ENCODE measurements at regions not wholly inside any gene's neighbourhood (a gene's known extent, or its start where the extent isn't known, plus 50 kb on each side); places are given as distances from the start of the nearest gene placed in this dataset.

DNA sequence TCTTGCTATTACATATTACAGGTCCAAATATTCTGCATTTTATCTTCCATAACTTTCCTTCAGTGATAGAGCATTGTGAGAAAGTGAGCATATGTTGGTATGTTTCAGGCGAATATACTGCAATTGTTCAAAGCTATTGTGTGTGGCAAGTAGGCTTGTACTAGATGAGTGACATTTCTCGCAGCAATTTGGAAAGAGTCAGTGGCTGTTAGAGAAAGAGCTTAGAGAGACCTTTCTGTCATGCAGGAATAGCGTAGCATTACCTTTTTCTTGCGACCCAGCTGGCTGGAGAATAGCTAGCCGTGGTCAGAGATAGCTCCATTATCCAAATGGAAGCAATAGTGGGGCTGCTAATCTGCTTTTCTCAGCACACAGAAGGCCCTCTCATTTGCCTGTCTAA lies 678.5 kb upstream of the FOXG1 start:
- DNase-seq (ENCODE audit: low read depth): no peak
- no peak overlapping the region for H3K4me3 ChIP-seq (ENCODE audit: low read depth, low read length)
- FAIRE-seq: no peak
- TF ChIP-seq CTCF (IDR thresholded peaks at IDR 0.05; ENCODE audit: insufficient read depth, low read length, severe bottlenecking): no peak
- no peaks in the 10 kb centered on the region for H3K36me3 ChIP-seq (ENCODE audit: control insufficient read depth, insufficient read depth, low read length)
- H3K27me3 ChIP-seq (ENCODE audit: control insufficient read depth, insufficient read depth, low read length): no peaks in the 10 kb centered on the region

- FAIRE-seq: no peak
These were observed 669.0 kb upstream of the FOXG1 start for GRCh38 chr14:28097585-28097984.

DNA sequence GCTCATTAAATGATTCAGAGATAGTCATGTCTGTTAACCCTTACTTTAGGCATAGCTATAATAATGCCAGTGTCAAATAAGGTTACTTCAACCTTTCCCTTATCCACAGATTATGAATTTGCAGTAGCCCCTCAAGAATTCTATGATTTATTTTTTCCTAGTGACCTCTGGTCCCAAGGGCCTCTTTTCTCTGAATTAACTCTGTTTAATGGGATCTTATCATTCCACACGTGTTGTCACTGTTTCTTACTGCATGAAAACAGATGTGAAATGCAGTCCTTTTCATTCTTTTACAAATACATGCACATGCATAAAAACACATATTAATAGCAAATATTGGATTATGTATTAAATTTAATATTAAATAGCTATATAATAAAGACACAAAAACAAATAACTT lies 667.7 kb upstream of the FOXG1 start:
- no peak for FAIRE-seq
- Histone ChIP-seq H3K36me3 (ENCODE audit: control insufficient read depth, insufficient read depth, low read length) (no peaks in the 10 kb centered on the region), H3K4me3 (ENCODE audit: low read depth, low read length) (no peak overlapping the region), H3K27me3 (ENCODE audit: control insufficient read depth, insufficient read depth, low read length) (no peaks in the 10 kb centered on the region)
- no peak for TF ChIP-seq CTCF (IDR thresholded peaks at IDR 0.05; ENCODE audit: insufficient read depth, low read length, severe bottlenecking)
- no peak for DNase-seq (ENCODE audit: low read depth)

More at GRCh38 chr14:28097585-28097984, 669.0 kb upstream of the FOXG1 start:
- Histone ChIP-seq H3K36me3 (ENCODE audit: control insufficient read depth, insufficient read depth, low read length) (no peaks in the 10 kb centered on the region), H3K4me3 (ENCODE audit: low read depth, low read length) (no peak overlapping the region), H3K27me3 (ENCODE audit: control insufficient read depth, insufficient read depth, low read length) (no peaks in the 10 kb centered on the region)
- no peak for TF ChIP-seq CTCF (IDR thresholded peaks at IDR 0.05; ENCODE audit: insufficient read depth, low read length, severe bottlenecking)
- DNase-seq (ENCODE audit: low read depth): no peak

GRCh38 chr14:28102001-28102400 lies 664.6 kb upstream of the FOXG1 start:
- DNase-seq (ENCODE audit: low read depth): no peak
- no peaks in the 10 kb centered on the region for H3K27me3 ChIP-seq (ENCODE audit: control insufficient read depth, insufficient read depth, low read length)
- FAIRE-seq: no peak
- no peak overlapping the region for H3K4me3 ChIP-seq (ENCODE audit: low read depth, low read length)
- no peaks in the 10 kb centered on the region for H3K36me3 ChIP-seq (ENCODE audit: control insufficient read depth, insufficient read depth, low read length)
- no peak for TF ChIP-seq CTCF (IDR thresholded peaks at IDR 0.05; ENCODE audit: insufficient read depth, low read length, severe bottlenecking)

- TF ChIP-seq CTCF (IDR thresholded peaks at IDR 0.05; ENCODE audit: insufficient read depth, low read length, severe bottlenecking): no peak
- Histone ChIP-seq H3K4me3 (ENCODE audit: low read depth, low read length) (no peak overlapping the region), H3K27me3 (ENCODE audit: control insufficient read depth, insufficient read depth, low read length) (no peaks in the 10 kb centered on the region), H3K36me3 (ENCODE audit: control insufficient read depth, insufficient read depth, low read length) (no peaks in the 10 kb centered on the region)
- DNase-seq (ENCODE audit: low read depth): peak; percentile 45
- no peak for FAIRE-seq
These were observed 663.8 kb upstream of the FOXG1 start for GRCh38 chr14:28102814-28103213.

DNA sequence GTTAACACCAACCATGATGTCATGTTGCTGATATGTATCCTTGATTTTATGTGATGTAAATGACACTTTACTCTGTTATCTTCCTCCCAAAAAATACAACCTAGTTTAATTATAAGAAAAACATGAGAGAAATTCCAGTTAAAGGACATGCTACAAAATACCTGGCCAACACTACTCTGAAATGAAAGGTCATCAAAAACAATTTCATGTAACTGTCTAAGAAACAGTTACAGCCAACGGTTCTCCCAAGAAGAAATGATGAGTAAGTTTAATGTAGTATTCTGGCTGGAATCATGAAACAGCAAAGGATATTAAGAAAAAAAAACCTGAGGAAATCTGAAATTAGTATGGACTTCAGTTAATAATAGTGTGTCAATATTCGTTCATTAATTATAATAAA lies 653.3 kb upstream of the FOXG1 start:
- TF ChIP-seq CTCF (IDR thresholded peaks at IDR 0.05; ENCODE audit: insufficient read depth, low read length, severe bottlenecking): no peak
- Histone ChIP-seq H3K27me3 (ENCODE audit: control insufficient read depth, insufficient read depth, low read length) (no peaks in the 10 kb centered on the region), H3K4me3 (ENCODE audit: low read depth, low read length) (no peak overlapping the region), H3K36me3 (ENCODE audit: control insufficient read depth, insufficient read depth, low read length) (no peaks in the 10 kb centered on the region)
- no peak for FAIRE-seq
- DNase-seq (ENCODE audit: low read depth): no peak

Data from bronchial epithelial cell (primary cell).